ENCODE measurements at regions not wholly inside any gene's neighbourhood (a gene's known extent, or its start where the extent isn't known, plus 50 kb on each side); places are given as distances from the start of the nearest gene placed in this dataset.
"Not testable (repeated sequence)": the region's sequence is repeated elsewhere in the genome, so short reads cannot be mapped to it uniquely, and the experiment has no call there.

- DNase-seq, result no peak
Measured at GRCh38 chr4:9704551-9705332, 76.7 kb upstream of the DRD5 start.

- DNase-seq, result not testable (repeated sequence)
Measured at GRCh38 chr4:9707281-9707680, 74.2 kb upstream of the DRD5 start.

GRCh38 chr4:9707936-9708335, 73.5 kb upstream of the DRD5 start:
- DNase-seq, result not testable (repeated sequence)

- DNase-seq, result no peak
Measured at GRCh38 chr4:9709724-9710123, 71.7 kb upstream of the DRD5 start.

GRCh38 chr4:9715271-9715670, 66.2 kb upstream of the DRD5 start:
- DNase-seq, result not testable (repeated sequence)

GRCh38 chr4:9716093-9716492, 65.3 kb upstream of the DRD5 start:
- no peak for DNase-seq

- not testable (repeated sequence) for DNase-seq
Measured at GRCh38 chr4:9718246-9718939, 63.0 kb upstream of the DRD5 start.

- DNase-seq, result not testable (repeated sequence)
Measured at GRCh38 chr4:9722131-9722530, 59.3 kb upstream of the DRD5 start.
